ENCODE measurements at regions not wholly inside any gene's neighbourhood (a gene's known extent, or its start where the extent isn't known, plus 50 kb on each side); places are given as distances from the start of the nearest gene placed in this dataset.

- no peak for DNase-seq (ENCODE audit: low spot score)
These were observed 53.6 kb upstream of the DPT start for GRCh38 chr1:168782559-168783116.

GRCh38 chr1:168783458-168784210 lies 54.6 kb upstream of the DPT start:
- no peak for DNase-seq (ENCODE audit: low spot score)

GRCh38 chr1:168786476-168787330 lies 57.7 kb upstream of the DPT start:
- DNase-seq (ENCODE audit: low spot score), result no peak

- DNase-seq (ENCODE audit: low spot score), result no peak
These were observed 59.3 kb upstream of the DPT start for GRCh38 chr1:168788258-168788657.

- no peak for DNase-seq (ENCODE audit: low spot score)
These were observed 60.5 kb upstream of the DPT start for GRCh38 chr1:168789501-168789900.

GRCh38 chr1:168792142-168792541 lies 63.1 kb upstream of the DPT start:
- no peak for DNase-seq (ENCODE audit: low spot score)

GRCh38 chr1:168792592-168793125 lies 63.7 kb upstream of the DPT start:
- no peak for DNase-seq (ENCODE audit: low spot score)

- DNase-seq (ENCODE audit: low spot score), result peak; percentile 11
These were observed 65.1 kb upstream of the DPT start for GRCh38 chr1:168794057-168794456.

GRCh38 chr1:168795681-168796080 lies 66.7 kb upstream of the DPT start:
- no peak for DNase-seq (ENCODE audit: low spot score)

- DNase-seq (ENCODE audit: low spot score), result no peak
These were observed 71.1 kb upstream of the DPT start for GRCh38 chr1:168799927-168800605.

GRCh38 chr1:168801032-168801745 lies 72.2 kb upstream of the DPT start:
- DNase-seq (ENCODE audit: low spot score), result no peak

- DNase-seq (ENCODE audit: low spot score), result peak; percentile 87
These were observed 75.0 kb upstream of the DPT start for GRCh38 chr1:168803806-168804510.

- DNase-seq (ENCODE audit: low spot score), result no peak
These were observed 77.9 kb upstream of the DPT start for GRCh38 chr1:168806952-168807351.

GRCh38 chr1:168811176-168811575 lies 82.2 kb upstream of the DPT start:
- no peak for DNase-seq (ENCODE audit: low spot score)

- no peak for DNase-seq (ENCODE audit: low spot score)
These were observed 90.7 kb upstream of the DPT start for GRCh38 chr1:168819668-168820067.

GRCh38 chr1:168821434-168821833 lies 92.4 kb upstream of the DPT start:
- no peak for DNase-seq (ENCODE audit: low spot score)

GRCh38 chr1:168822911-168823310 lies 93.9 kb upstream of the DPT start:
- DNase-seq (ENCODE audit: low spot score), result no peak

- DNase-seq (ENCODE audit: low spot score), result no peak
These were observed 95.0 kb upstream of the DPT start for GRCh38 chr1:168823988-168824387.

- DNase-seq (ENCODE audit: low spot score), result no peak
These were observed 95.5 kb upstream of the DPT start for GRCh38 chr1:168824418-168825065.

- no peak for DNase-seq (ENCODE audit: low spot score)
These were observed 96.1 kb upstream of the DPT start for GRCh38 chr1:168825129-168825528.

Data from pons (tissue), 1 donor.